Tibial artery (tissue), 4 donors: ENCODE measurements at regions not wholly inside any gene's neighbourhood (a gene's known extent, or its start where the extent isn't known, plus 50 kb on each side); places are given as distances from the start of the nearest gene placed in this dataset.

Experiments
- DNase-seq, 2 donors: peaks; one replicate each; pipeline ENCODE4 v3.0.0-alpha.2; 2019
- H3K27ac ChIP-seq, 2 donors: fragments of 200-600 bp; sonication (generic) in 1 of 2; 1 replicate in 1 of 2; 2 replicates in 1 of 2; pipeline ENCODE4 v1.5.1; 2018 to 2019; ENCODE audit warnings: mild to moderate bottlenecking in 1 of 2
- H3K27me3 ChIP-seq, 2 donors: fragments of 200-600 bp; sonication (generic) in 1 of 2; one replicate each; pipeline versions ENCODE4 v1.5.1 to v1.6.0; 2016 to 2019
- H3K36me3 ChIP-seq, 3 donors: fragments of 200-600 bp; sonication (generic) in 2 of 3; one replicate each; pipeline ENCODE4 v1.5.1; 2016 to 2019; ENCODE audit warnings: mild to moderate bottlenecking in 2 of 3
- H3K4me1 ChIP-seq, 4 donors: fragments of 200-600 bp; sonication (generic) in 2 of 4; 1 replicate in 3 of 4; 2 replicates in 1 of 4; pipeline ENCODE4 v1.5.1; 2016 to 2019
- H3K4me3 ChIP-seq, 2 donors: fragments of 200-600 bp; sonication (generic) in 1 of 2; 1 replicate in 1 of 2; 2 replicates in 1 of 2; pipeline ENCODE4 v1.5.1; 2018 to 2019; ENCODE audit warnings: mild to moderate bottlenecking in 2 of 2
- H3K9me3 ChIP-seq, 3 donors: fragments of 200-600 bp; sonication (generic) in 1 of 3; one replicate each; pipeline ENCODE4 v1.5.1; 2016 to 2019
- intact Hi-C: fragments of 100-400 bp; cut with DNase I; formaldehyde crosslinking; loops from one replicate; pipeline ENCODE4 v1.15.0; 2023; ENCODE audit warnings: low total_unique reads
- TF ChIP-seq, protein P1 (sequence below), 2 experiments: fragments of 200-600 bp in 1 of 2; fragments of 450-650 bp in 1 of 2; IDR thresholded peaks; one replicate each; pipeline ENCODE4 v1.5.1; 2017 to 2019; ENCODE audit warnings: antibody characterized with exemption in 2 of 2, mild to moderate bottlenecking in 1 of 2, moderate library complexity in 1 of 2

DNA sequence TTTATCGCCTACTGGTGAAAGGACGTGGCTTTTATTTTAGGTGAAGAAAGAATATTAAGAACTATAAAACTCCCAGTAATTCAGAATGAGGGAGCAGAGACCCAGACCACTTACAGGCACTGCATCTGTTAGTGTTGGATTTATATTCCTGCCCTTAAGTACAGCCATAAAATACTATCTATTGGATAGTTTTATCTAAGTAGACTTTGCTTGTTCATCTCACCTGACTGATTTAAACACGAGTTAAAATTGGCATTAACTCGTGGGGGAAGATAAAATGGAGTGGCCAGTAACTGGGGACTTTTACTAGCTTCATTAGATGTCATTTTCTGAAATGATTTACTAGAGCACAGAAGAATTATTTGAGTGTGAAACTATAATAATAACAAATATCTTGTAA, 1377.5 kb upstream of the TMEM132C start:
- DNase-seq = no peak
- Histone ChIP-seq H3K27ac (no peak overlapping the region), H3K4me3 (no peak overlapping the region), H3K27me3 (no peaks in the 10 kb centered on the region), H3K9me3 (no peaks in the 10 kb centered on the region), H3K36me3 (no peaks in the 10 kb centered on the region), H3K4me1 (no peaks in the 10 kb centered on the region)
- TF ChIP-seq, protein P1, sequence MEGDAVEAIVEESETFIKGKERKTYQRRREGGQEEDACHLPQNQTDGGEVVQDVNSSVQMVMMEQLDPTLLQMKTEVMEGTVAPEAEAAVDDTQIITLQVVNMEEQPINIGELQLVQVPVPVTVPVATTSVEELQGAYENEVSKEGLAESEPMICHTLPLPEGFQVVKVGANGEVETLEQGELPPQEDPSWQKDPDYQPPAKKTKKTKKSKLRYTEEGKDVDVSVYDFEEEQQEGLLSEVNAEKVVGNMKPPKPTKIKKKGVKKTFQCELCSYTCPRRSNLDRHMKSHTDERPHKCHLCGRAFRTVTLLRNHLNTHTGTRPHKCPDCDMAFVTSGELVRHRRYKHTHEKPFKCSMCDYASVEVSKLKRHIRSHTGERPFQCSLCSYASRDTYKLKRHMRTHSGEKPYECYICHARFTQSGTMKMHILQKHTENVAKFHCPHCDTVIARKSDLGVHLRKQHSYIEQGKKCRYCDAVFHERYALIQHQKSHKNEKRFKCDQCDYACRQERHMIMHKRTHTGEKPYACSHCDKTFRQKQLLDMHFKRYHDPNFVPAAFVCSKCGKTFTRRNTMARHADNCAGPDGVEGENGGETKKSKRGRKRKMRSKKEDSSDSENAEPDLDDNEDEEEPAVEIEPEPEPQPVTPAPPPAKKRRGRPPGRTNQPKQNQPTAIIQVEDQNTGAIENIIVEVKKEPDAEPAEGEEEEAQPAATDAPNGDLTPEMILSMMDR (IDR thresholded peaks at IDR 0.05) = no peak
- intact Hi-C loops = no loop called here

DNA sequence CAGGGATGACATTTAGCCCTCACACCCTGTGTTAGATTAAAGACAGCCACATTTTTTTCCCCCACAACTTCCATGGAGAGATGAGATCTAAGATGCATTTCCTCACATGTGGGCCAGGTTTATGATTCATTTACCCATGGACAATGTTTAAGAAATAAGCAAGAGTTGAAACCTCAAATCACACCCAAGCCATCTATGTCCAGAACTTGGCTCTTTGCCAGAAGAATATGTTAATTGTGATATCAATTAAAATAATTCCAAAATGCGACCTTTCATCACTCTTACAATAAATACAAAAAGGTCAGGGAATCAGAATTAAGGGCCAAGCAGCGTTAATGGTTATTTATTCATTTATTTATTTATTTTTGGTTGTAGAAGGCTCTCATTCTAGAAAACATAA, 1376.9 kb upstream of the TMEM132C start:
- Histone ChIP-seq H3K36me3 (no peaks in the 10 kb centered on the region), H3K4me3 (no peak overlapping the region), H3K9me3 (no peaks in the 10 kb centered on the region), H3K27ac (no peak overlapping the region), H3K4me1 (no peaks in the 10 kb centered on the region), H3K27me3 (no peaks in the 10 kb centered on the region)
- TF ChIP-seq, protein P1 (IDR thresholded peaks at IDR 0.05) = no peak
- intact Hi-C loops = no loop called here
- no peak for DNase-seq

DNA sequence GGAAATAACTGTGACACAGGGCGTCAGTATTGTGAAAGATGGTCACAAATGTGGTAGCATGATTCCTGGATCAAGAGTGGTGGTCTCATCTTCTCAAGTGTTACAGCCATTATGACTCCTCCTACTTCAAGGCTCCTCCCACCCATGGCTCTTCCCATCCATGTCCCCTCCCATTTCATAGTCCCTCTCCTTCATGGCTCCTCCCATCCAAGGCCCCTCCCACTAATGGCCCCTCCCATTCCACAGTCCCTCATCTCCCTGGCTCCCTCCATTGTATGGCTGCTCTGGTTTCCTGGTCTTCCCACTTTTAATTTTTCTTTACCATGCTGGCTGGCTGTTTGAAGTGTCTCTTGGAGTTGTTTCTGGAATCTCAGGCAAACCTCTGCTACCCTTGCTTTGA, 1375.2 kb upstream of the TMEM132C start:
- no peaks in the 10 kb centered on the region for H3K36me3 ChIP-seq
- H3K27me3 ChIP-seq = no peaks in the 10 kb centered on the region
- H3K27ac ChIP-seq = no peak overlapping the region
- intact Hi-C loops = no loop called here
- H3K4me3 ChIP-seq = no peak overlapping the region
- H3K9me3 ChIP-seq = no peaks in the 10 kb centered on the region
- DNase-seq = no peak
- no peaks in the 10 kb centered on the region for H3K4me1 ChIP-seq
- TF ChIP-seq, protein P1 (IDR thresholded peaks at IDR 0.05) = no peak

DNA sequence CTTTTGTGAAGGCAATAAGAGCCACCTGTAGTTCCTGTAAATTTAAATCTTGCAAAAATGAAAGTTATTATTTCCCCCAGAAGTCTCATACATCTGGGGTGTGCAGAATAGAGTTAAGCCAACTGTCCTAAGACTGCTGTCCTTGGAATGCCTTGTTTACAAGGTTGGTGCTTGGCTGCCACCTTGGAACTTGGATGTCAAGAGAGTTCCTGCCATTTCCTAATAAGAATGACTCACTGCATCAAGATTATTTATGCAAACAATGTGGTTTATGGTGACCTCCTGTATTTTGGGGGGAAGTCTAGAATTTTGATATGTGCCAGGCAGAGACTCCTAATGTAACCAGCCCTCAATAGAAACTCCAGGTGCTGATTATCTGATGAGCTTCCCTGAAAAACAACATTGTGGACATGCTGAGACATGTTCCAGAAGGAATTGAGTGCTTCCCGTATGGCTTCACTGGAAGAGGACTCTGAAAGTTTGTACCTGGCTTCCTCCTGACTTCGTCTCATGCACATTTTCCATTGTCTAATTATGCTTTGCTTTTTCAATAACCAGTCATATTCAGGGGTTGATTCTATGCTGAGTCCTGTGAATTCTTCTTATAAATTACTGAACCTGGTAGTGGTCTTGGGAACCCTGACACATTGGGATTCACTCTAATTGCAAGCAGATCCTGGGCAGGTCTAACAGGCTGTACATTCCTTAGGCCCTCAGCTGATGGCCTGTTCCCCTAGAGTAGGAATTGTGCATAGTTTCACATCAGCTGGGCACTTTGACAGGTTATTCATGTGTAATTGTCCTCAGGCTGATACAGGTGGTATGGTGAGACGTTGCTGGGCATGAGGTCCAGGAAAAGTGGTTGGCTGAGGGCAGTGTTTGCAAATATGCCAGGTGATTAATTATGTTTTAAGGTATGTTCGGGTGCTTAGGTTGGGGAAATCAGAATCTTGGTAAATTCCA, 1370.7 kb upstream of the TMEM132C start:
- Histone ChIP-seq H3K27me3 (no peaks in the 10 kb centered on the region), H3K36me3 (no peaks in the 10 kb centered on the region), H3K4me3 (no peak overlapping the region), H3K27ac (no peak overlapping the region), H3K9me3 (no peaks in the 10 kb centered on the region), H3K4me1 (no peaks in the 10 kb centered on the region)
- DNase-seq = no peak
- intact Hi-C loops = no loop called here
- TF ChIP-seq, protein P1 (IDR thresholded peaks at IDR 0.05) = no peak

DNA sequence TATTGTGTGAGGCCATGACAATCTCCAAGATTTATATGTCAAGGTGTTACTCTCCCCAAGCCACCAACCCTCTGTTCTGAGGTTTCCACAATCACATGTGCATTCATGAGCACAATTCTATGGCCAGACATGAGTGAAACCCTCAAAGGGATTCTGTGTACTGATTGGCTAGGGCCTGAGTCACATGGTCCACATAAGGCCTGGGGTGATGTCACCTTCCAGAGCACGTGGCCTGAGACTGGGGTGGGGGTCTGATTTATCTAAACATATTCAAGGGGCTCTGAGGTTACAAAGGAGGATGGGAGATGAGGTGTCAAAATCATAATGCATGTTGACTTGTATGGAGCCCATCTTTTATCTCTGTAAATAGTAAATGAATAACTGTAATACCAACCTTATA, 1369.9 kb upstream of the TMEM132C start:
- Histone ChIP-seq H3K36me3 (no peaks in the 10 kb centered on the region), H3K9me3 (no peaks in the 10 kb centered on the region), H3K27me3 (no peaks in the 10 kb centered on the region), H3K4me1 (no peaks in the 10 kb centered on the region), H3K27ac (no peak overlapping the region), H3K4me3 (no peak overlapping the region)
- no peak for DNase-seq
- intact Hi-C loops = no loop called here
- TF ChIP-seq, protein P1 (IDR thresholded peaks at IDR 0.05) = no peak
